ENCODE measurements at regions not wholly inside any gene's neighbourhood (a gene's known extent, or its start where the extent isn't known, plus 50 kb on each side); places are given as distances from the start of the nearest gene placed in this dataset.

GRCh38 chr4:23697722-23698121 lies 192.1 kb downstream of the PPARGC1A start:
- TF ChIP-seq POLR2A (IDR thresholded peaks at IDR 0.05; ENCODE audit: low read depth) (no peak), EP300 (IDR thresholded peaks at IDR 0.05) (no peak), POLR2AphosphoS5 (IDR thresholded peaks at IDR 0.05) (no peak), CTCF (IDR thresholded peaks at IDR 0.05) (no peak)

GRCh38 chr4:23697001-23697528 lies 192.8 kb downstream of the PPARGC1A start:
- no peaks in the 10 kb centered on the region for H3K27me3 ChIP-seq
- H3K9me3 ChIP-seq, result no peaks in the 10 kb centered on the region
- WGBS, result 100% methylated on average over 1 of the region's 1 CpG
- DNase-seq (ENCODE audit: extremely low spot score), result no peak
- H3K4me3 ChIP-seq, result no peak overlapping the region
- no peak for TF ChIP-seq POLR2A (IDR thresholded peaks at IDR 0.05; ENCODE audit: low read depth)
- no peaks in the 10 kb centered on the region for H3K4me1 ChIP-seq
- no peak overlapping the region for H3K27ac ChIP-seq (replicated peaks in 1 of 4)
- no peaks in the 10 kb centered on the region for H3K36me3 ChIP-seq
- intact Hi-C loops (cut with DNase I), result no loop called here

More at GRCh38 chr4:23697722-23698121, 192.1 kb downstream of the PPARGC1A start:
- Histone ChIP-seq H3K36me3 (no peaks in the 10 kb centered on the region), H3K4me3 (no peak overlapping the region), H3K27me3 (no peaks in the 10 kb centered on the region), H3K27ac (replicated peaks in 1 of 4) (no peak overlapping the region), H3K9me3 (no peaks in the 10 kb centered on the region), H3K4me1 (no peaks in the 10 kb centered on the region)
- intact Hi-C loops (cut with DNase I), result no loop called here
- 86% methylated on average over 3 of the region's 3 CpGs for WGBS
- DNase-seq (ENCODE audit: extremely low spot score), result no peak

- H3K27me3 ChIP-seq, result no peaks in the 10 kb centered on the region
- no peaks in the 10 kb centered on the region for H3K4me1 ChIP-seq
- H3K36me3 ChIP-seq, result no peaks in the 10 kb centered on the region
- DNase-seq (ENCODE audit: extremely low spot score), result no peak
- intact Hi-C loops (cut with DNase I), result loop anchor here (10.0 kb wide), 1 partner anchor 738 kb away; no protein-coding TSS in a partner anchor
- H3K27ac ChIP-seq (replicated peaks in 1 of 4), result no peak overlapping the region
- TF ChIP-seq POLR2AphosphoS5 (IDR thresholded peaks at IDR 0.05) (no peak), CTCF (IDR thresholded peaks at IDR 0.05) (no peak), POLR2A (IDR thresholded peaks at IDR 0.05; ENCODE audit: low read depth) (no peak), EP300 (IDR thresholded peaks at IDR 0.05) (no peak)
- 97% methylated on average over 3 of the region's 3 CpGs for WGBS
- H3K9me3 ChIP-seq, result no peaks in the 10 kb centered on the region
- no peak overlapping the region for H3K4me3 ChIP-seq
Measured at GRCh38 chr4:23686169-23686897, 203.5 kb downstream of the PPARGC1A start.

- DNase-seq (ENCODE audit: extremely low spot score), result no peak
- intact Hi-C loops (cut with DNase I), result loop anchor here (10.0 kb wide), 1 partner anchor 739 kb away; no protein-coding TSS in a partner anchor
- Histone ChIP-seq H3K4me3 (no peak overlapping the region), H3K27ac (replicated peaks in 1 of 4) (no peak overlapping the region), H3K27me3 (no peaks in the 10 kb centered on the region), H3K9me3 (no peaks in the 10 kb centered on the region), H3K36me3 (no peaks in the 10 kb centered on the region), H3K4me1 (no peaks in the 10 kb centered on the region)
- WGBS, result 90% methylated on average over 4 of the region's 4 CpGs
- TF ChIP-seq POLR2AphosphoS5 (IDR thresholded peaks at IDR 0.05) (no peak), POLR2A (IDR thresholded peaks at IDR 0.05; ENCODE audit: low read depth) (no peak), CTCF (IDR thresholded peaks at IDR 0.05) (no peak), EP300 (IDR thresholded peaks at IDR 0.05) (no peak)
Measured at GRCh38 chr4:23685471-23685870, 204.4 kb downstream of the PPARGC1A start.

- H3K4me3 ChIP-seq, result no peak overlapping the region
- WGBS, result 82% methylated on average over 2 of the region's 2 CpGs
- intact Hi-C loops (cut with DNase I), result loop anchor here (10.0 kb wide), 1 partner anchor 744 kb away; no protein-coding TSS in a partner anchor
- no peak overlapping the region for H3K27ac ChIP-seq (replicated peaks in 1 of 4)
- H3K9me3 ChIP-seq, result no peaks in the 10 kb centered on the region
- H3K36me3 ChIP-seq, result no peaks in the 10 kb centered on the region
- no peaks in the 10 kb centered on the region for H3K27me3 ChIP-seq
- DNase-seq (ENCODE audit: extremely low spot score), result no peak
- TF ChIP-seq EP300 (IDR thresholded peaks at IDR 0.05) (no peak), CTCF (IDR thresholded peaks at IDR 0.05) (peak; percentile 18 to 36 (median 23))
- H3K4me1 ChIP-seq, result no peaks in the 10 kb centered on the region
Measured at GRCh38 chr4:23680671-23681518, 209.0 kb downstream of the PPARGC1A start.

Data from esophagus muscularis mucosa (tissue), 4 donors.